ENCODE measurements at regions not wholly inside any gene's neighbourhood (a gene's known extent, or its start where the extent isn't known, plus 50 kb on each side); places are given as distances from the start of the nearest gene placed in this dataset.

GRCh38 chr10:131495892-131496291 is 184.4 kb upstream of the TCERG1L start:
- no peak overlapping the region for H3K27ac Mint-ChIP-seq
- no peaks in the 10 kb centered on the region for H3K36me3 Mint-ChIP-seq
- intact Hi-C loops (cut with micrococcal nuclease), result no loop called here
- H3K9me3 Mint-ChIP-seq, result peaks cover 0 to 13% (median 2%) of the 10 kb centered on the region in 7 donors
- H3K27me3 Mint-ChIP-seq (ENCODE audit: low read depth in 3 of 3), result peaks cover 0 to 2% (median 1%) of the 10 kb centered on the region in 3 donors
- H3K4me1 ChIP-seq (ENCODE audit: control insufficient read depth in 1 of 2, insufficient read depth in 2 of 2, low read length in 2 of 2), result no peaks in the 10 kb centered on the region
- H3K4me1 Mint-ChIP-seq, result no peaks in the 10 kb centered on the region
- H3K27ac ChIP-seq (ENCODE audit: low read depth in 1 of 2, low read length in 2 of 2), result no peak overlapping the region
- H3K9ac ChIP-seq (ENCODE audit: insufficient read depth, low read length, poor library complexity, severe bottlenecking), result no peak overlapping the region
- H3K4me3 Mint-ChIP-seq, result no peak overlapping the region
- H2AFZ ChIP-seq (ENCODE audit: insufficient read depth, low read depth, low read length, poor library complexity, severe bottlenecking), result no peak overlapping the region
- H3K4me3 ChIP-seq (replicated peaks in 1 of 3; ENCODE audit: low read depth in 2 of 3, low read length in 3 of 3), result no peak overlapping the region
- no peak overlapping the region for H3K4me2 ChIP-seq (replicated peaks; ENCODE audit: extremely low read depth, low read length, poor library complexity, severe bottlenecking)
- TF ChIP-seq CTCF (IDR thresholded peaks at IDR 0.05), result no peak
- peaks cover 0 to 2% of the 10 kb centered on the region in 2 donors for H3K9me3 ChIP-seq (replicated peaks in 1 of 2; ENCODE audit: control insufficient read depth in 1 of 2, insufficient read depth in 1 of 2, low read length in 2 of 2)
- H3K36me3 ChIP-seq (replicated peaks in 1 of 2; ENCODE audit: control insufficient read depth in 1 of 2, insufficient read depth in 2 of 2, low read length in 2 of 2), result no peaks in the 10 kb centered on the region
- H3K27me3 ChIP-seq (ENCODE audit: control insufficient read depth in 2 of 2, insufficient read depth in 2 of 2, low read length in 2 of 2), result no peaks in the 10 kb centered on the region
- no peaks in the 10 kb centered on the region for H4K20me1 ChIP-seq (ENCODE audit: insufficient read depth, low read length)
- WGBS (ENCODE audit: insufficient coverage), result 71% methylated on average over 2 of the region's 14 CpGs
- no peak for DNase-seq
- H3K79me2 ChIP-seq (ENCODE audit: insufficient read depth, low read length), result no peaks in the 10 kb centered on the region

- 93% methylated on average over 14 of the region's 16 CpGs for WGBS (ENCODE audit: insufficient coverage)
- no peak for TF ChIP-seq CTCF (IDR thresholded peaks at IDR 0.05)
Measured at GRCh38 chr10:131496351-131497052, 185.0 kb upstream of the TCERG1L start.

More at GRCh38 chr10:131496351-131497052, 185.0 kb upstream of the TCERG1L start:
- no peak for DNase-seq
- Histone ChIP-seq H3K4me2 (replicated peaks; ENCODE audit: extremely low read depth, low read length, poor library complexity, severe bottlenecking) (no peak overlapping the region), H3K27me3 (ENCODE audit: control insufficient read depth in 2 of 2, insufficient read depth in 2 of 2, low read length in 2 of 2) (no peaks in the 10 kb centered on the region), H3K9ac (ENCODE audit: insufficient read depth, low read length, poor library complexity, severe bottlenecking) (no peak overlapping the region), H3K36me3 (replicated peaks in 1 of 2; ENCODE audit: control insufficient read depth in 1 of 2, insufficient read depth in 2 of 2, low read length in 2 of 2) (no peaks in the 10 kb centered on the region), H3K27ac (ENCODE audit: low read depth in 1 of 2, low read length in 2 of 2) (no peak overlapping the region), H4K20me1 (ENCODE audit: insufficient read depth, low read length) (no peaks in the 10 kb centered on the region), H2AFZ (ENCODE audit: insufficient read depth, low read depth, low read length, poor library complexity, severe bottlenecking) (no peak overlapping the region), H3K4me1 (ENCODE audit: control insufficient read depth in 1 of 2, insufficient read depth in 2 of 2, low read length in 2 of 2) (no peaks in the 10 kb centered on the region), H3K9me3 (replicated peaks in 1 of 2; ENCODE audit: control insufficient read depth in 1 of 2, insufficient read depth in 1 of 2, low read length in 2 of 2) (peaks cover 0 to 8% of the 10 kb centered on the region in 2 donors), H3K4me3 (replicated peaks in 1 of 3; ENCODE audit: low read depth in 2 of 3, low read length in 3 of 3) (no peak overlapping the region), H3K79me2 (ENCODE audit: insufficient read depth, low read length) (no peaks in the 10 kb centered on the region)
- Mint-ChIP-seq H3K27me3 (ENCODE audit: low read depth in 3 of 3) (peaks cover 0 to 2% (median 1%) of the 10 kb centered on the region in 3 donors), H3K27ac (no peak overlapping the region), H3K4me1 (no peaks in the 10 kb centered on the region), H3K4me3 (no peak overlapping the region), H3K36me3 (no peaks in the 10 kb centered on the region), H3K9me3 (peaks cover 2 to 13% (median 2%) of the 10 kb centered on the region in 7 donors)
- intact Hi-C loops (cut with micrococcal nuclease), result no loop called here

Data from CD14-positive monocyte (primary cell).